ENCODE measurements at regions not wholly inside any gene's neighbourhood (a gene's known extent, or its start where the extent isn't known, plus 50 kb on each side); places are given as distances from the start of the nearest gene placed in this dataset.

DNA sequence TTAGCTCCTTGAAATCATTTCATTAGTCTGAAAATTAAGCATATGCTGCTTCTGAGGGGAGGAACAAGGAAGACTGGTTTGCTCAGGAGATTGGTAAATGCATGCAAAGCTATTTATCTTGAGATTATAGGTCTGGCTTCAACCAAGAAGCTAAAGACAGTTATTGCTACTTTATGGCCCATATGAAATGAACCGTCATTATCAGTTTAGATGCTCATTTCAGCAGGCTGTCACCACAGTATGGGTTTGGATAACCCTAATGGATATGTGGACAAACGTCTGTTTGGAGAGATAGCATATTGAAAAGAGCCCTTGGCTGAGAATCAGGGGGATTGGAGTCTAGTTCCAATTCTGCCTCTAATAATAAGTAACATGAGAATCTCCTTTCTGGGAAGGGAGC is 922.6 kb downstream of the TUSC7 start:
- ChIA-PET CTCF (interaction anchor here (1.4 to 1.6 kb wide), 2 partner anchors 22 to 365 kb away, joined by 3 to 5 read pairs; no protein-coding TSS in a partner anchor), POLR2A (no interaction called here)
- Histone ChIP-seq H3K9ac (no peak overlapping the region), H4K20me1 (ENCODE audit: insufficient read depth) (no peaks in the 10 kb centered on the region), H2AFZ (ENCODE audit: low read depth) (no peak overlapping the region), H3K4me2 (no peak overlapping the region), H3K36me3 (replicated peaks in 1 of 2; ENCODE audit: control insufficient read depth in 1 of 2, insufficient read depth in 2 of 2, low read length in 1 of 2) (no peaks in the 10 kb centered on the region), H3K4me1 (ENCODE audit: control insufficient read depth in 1 of 2, insufficient read depth in 2 of 2, low read depth in 1 of 2, low read length in 1 of 2) (peaks cover 10 to 45% of the 10 kb centered on the region in 2 experiments; a peak in 3 of 4 replicates), H3K79me2 (ENCODE audit: insufficient read depth) (no peaks in the 10 kb centered on the region), H3K9me2 (no peaks in the 10 kb centered on the region), H3K27me3 (ENCODE audit: insufficient read depth) (no peaks in the 10 kb centered on the region), H3K27ac (ENCODE audit: low read depth in 2 of 2, low read length in 1 of 2) (peak overlapping the region in 1 of 2 experiments; percentile 96; a peak in 2 of 4 replicates), H3K4me3 (ENCODE audit: low read depth in 2 of 2, low read length in 1 of 2) (no peak overlapping the region), H3F3A (replicated peaks; ENCODE audit: insufficient read depth) (no peaks in the 10 kb centered on the region), H3K9me3 (no peaks in the 10 kb centered on the region)
- TF ChIP-seq, protein P1, sequence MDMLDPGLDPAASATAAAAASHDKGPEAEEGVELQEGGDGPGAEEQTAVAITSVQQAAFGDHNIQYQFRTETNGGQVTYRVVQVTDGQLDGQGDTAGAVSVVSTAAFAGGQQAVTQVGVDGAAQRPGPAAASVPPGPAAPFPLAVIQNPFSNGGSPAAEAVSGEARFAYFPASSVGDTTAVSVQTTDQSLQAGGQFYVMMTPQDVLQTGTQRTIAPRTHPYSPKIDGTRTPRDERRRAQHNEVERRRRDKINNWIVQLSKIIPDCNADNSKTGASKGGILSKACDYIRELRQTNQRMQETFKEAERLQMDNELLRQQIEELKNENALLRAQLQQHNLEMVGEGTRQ (IDR thresholded peaks at IDR 0.05; ENCODE audit: borderline replicate concordance, low read depth, low read length) = no peak
- TF ChIP-seq NRF1 (IDR thresholded peaks at IDR 0.05; ENCODE audit: low read depth, low read length) (no peak), RXRA (IDR thresholded peaks at IDR 0.05; ENCODE audit: borderline replicate concordance, low read depth) (no peak), FOSL2 (IDR thresholded peaks at IDR 0.05; ENCODE audit: borderline replicate concordance, low read depth) (no peak), NFIC (IDR thresholded peaks at IDR 0.05; ENCODE audit: borderline replicate concordance) (no peak), GABPA (IDR thresholded peaks at IDR 0.05; ENCODE audit: low read depth) (no peak), FOXJ3 (CRISPR knock-in tag; IDR thresholded peaks at IDR 0.05) (no peak), EZH2phosphoT487 (IDR thresholded peaks at IDR 0.05; ENCODE audit: borderline replicate concordance, low read depth) (no peak), POLR2AphosphoS5 (IDR thresholded peaks at IDR 0.05; ENCODE audit: low read depth, low read length) (no peak), GATA2 (CRISPR knock-in tag; IDR thresholded peaks at IDR 0.05) (no peak), RCOR1 (IDR thresholded peaks at IDR 0.05; ENCODE audit: low read length) (no peak), RFX5 (IDR thresholded peaks at IDR 0.05; ENCODE audit: low read length) (no peak)
- DNase-seq = no peak
- WGBS (ENCODE audit: low lambda C conversion rate) = 72% methylated on average over 2 of the region's 2 CpGs

DNA sequence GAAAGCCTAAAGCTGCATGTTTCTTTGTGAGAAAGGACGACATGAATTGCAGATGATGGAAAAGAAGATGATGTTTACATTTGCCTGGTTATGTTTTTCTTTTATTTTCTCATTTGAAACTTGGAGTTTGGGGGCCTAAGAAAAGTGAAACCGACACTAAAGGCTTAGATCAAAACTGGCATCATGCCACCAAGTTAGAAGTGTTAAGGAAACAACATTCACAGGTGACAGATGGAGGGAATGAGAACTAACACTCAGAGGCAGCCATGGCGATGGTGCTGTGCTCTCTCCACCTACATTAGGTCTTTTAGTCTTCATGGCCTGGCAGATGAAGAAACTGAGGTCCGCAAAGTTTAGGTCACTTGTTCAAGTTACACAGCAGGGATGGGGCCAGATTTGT is 923.6 kb downstream of the TUSC7 start:
- peaks cover 10 to 44% of the 10 kb centered on the region in 2 experiments; a peak in 3 of 4 replicates for H3K4me1 ChIP-seq (ENCODE audit: control insufficient read depth in 1 of 2, insufficient read depth in 2 of 2, low read depth in 1 of 2, low read length in 1 of 2)
- ChIA-PET CTCF (interaction anchor here (1.6 kb wide), 1 partner anchor 364 kb away, joined by 5 read pairs; no protein-coding TSS in a partner anchor), POLR2A (no interaction called here)
- no peak overlapping the region; a peak in 2 of 4 replicates for H3K27ac ChIP-seq (ENCODE audit: low read depth in 2 of 2, low read length in 1 of 2)
- H4K20me1 ChIP-seq (ENCODE audit: insufficient read depth) = no peaks in the 10 kb centered on the region
- no peaks in the 10 kb centered on the region for H3K36me3 ChIP-seq (replicated peaks in 1 of 2; ENCODE audit: control insufficient read depth in 1 of 2, insufficient read depth in 2 of 2, low read length in 1 of 2)
- no peak overlapping the region for H3K4me3 ChIP-seq (ENCODE audit: low read depth in 2 of 2, low read length in 1 of 2)
- no peaks in the 10 kb centered on the region for H3K27me3 ChIP-seq (ENCODE audit: insufficient read depth)
- TF ChIP-seq EP300 (IDR thresholded peaks at IDR 0.05; ENCODE audit: borderline replicate concordance in 1 of 2, low read depth in 1 of 2, low read length in 1 of 2) = no peak
- no peak for TF ChIP-seq NRF1 (IDR thresholded peaks at IDR 0.05; ENCODE audit: low read depth, low read length)
- TF ChIP-seq, protein P2, sequence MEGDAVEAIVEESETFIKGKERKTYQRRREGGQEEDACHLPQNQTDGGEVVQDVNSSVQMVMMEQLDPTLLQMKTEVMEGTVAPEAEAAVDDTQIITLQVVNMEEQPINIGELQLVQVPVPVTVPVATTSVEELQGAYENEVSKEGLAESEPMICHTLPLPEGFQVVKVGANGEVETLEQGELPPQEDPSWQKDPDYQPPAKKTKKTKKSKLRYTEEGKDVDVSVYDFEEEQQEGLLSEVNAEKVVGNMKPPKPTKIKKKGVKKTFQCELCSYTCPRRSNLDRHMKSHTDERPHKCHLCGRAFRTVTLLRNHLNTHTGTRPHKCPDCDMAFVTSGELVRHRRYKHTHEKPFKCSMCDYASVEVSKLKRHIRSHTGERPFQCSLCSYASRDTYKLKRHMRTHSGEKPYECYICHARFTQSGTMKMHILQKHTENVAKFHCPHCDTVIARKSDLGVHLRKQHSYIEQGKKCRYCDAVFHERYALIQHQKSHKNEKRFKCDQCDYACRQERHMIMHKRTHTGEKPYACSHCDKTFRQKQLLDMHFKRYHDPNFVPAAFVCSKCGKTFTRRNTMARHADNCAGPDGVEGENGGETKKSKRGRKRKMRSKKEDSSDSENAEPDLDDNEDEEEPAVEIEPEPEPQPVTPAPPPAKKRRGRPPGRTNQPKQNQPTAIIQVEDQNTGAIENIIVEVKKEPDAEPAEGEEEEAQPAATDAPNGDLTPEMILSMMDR (IDR thresholded peaks at IDR 0.05) = no peak
- TF ChIP-seq GATA2 (CRISPR knock-in tag; IDR thresholded peaks at IDR 0.05) = no peak
- TF ChIP-seq NFIC (IDR thresholded peaks at IDR 0.05; ENCODE audit: borderline replicate concordance) = no peak
- no peaks in the 10 kb centered on the region for H3K9me2 ChIP-seq
- DNase-seq = no peak
- no peaks in the 10 kb centered on the region for H3F3A ChIP-seq (replicated peaks; ENCODE audit: insufficient read depth)
- no peak overlapping the region for H3K9ac ChIP-seq
- no peaks in the 10 kb centered on the region for H3K79me2 ChIP-seq (ENCODE audit: insufficient read depth)
- no peak overlapping the region for H2AFZ ChIP-seq (ENCODE audit: low read depth)
- no peaks in the 10 kb centered on the region for H3K9me3 ChIP-seq
- WGBS (ENCODE audit: low lambda C conversion rate) = 86% methylated on average over 4 of the region's 4 CpGs
- H3K4me2 ChIP-seq = no peak overlapping the region
